Skeletal muscle satellite cell (primary cell): ENCODE measurements at regions not wholly inside any gene's neighbourhood (a gene's known extent, or its start where the extent isn't known, plus 50 kb on each side); places are given as distances from the start of the nearest gene placed in this dataset.
A peak's percentile ranks its signal among the peaks of the same experiment; 100 is the strongest.

Experiments
- H3K27me3 ChIP-seq: 2 replicates; pipeline ENCODE4 v1.7.0; 2013; ENCODE audit warnings: low read length; ENCODE audit not compliant: control insufficient read depth, insufficient read depth
- H3K36me3 ChIP-seq: 2 replicates; pipeline ENCODE4 v1.7.0; 2013; ENCODE audit warnings: mild to moderate bottlenecking, control low read depth, low read length; ENCODE audit not compliant: insufficient read depth
- H3K4me1 ChIP-seq: 2 replicates; pipeline ENCODE4 v1.7.0; 2013; ENCODE audit warnings: low read length; ENCODE audit not compliant: control insufficient read depth, insufficient read depth
- H3K4me2 ChIP-seq: 2 replicates; pipeline ENCODE4 v1.7.0; 2013; ENCODE audit warnings: mild to moderate bottlenecking, low read length
- H3K4me3 ChIP-seq: 2 replicates; pipeline ENCODE4 v1.7.0; 2013; ENCODE audit warnings: low read length
- H3K9ac ChIP-seq: 2 replicates; pipeline ENCODE4 v1.7.0; 2013; ENCODE audit warnings: mild to moderate bottlenecking, low read depth, low read length, moderate library complexity
- H3K9me3 ChIP-seq: replicated peaks from 2 replicates; pipeline ENCODE4 v1.7.0; 2013; ENCODE audit warnings: mild to moderate bottlenecking, control low read depth, low read length

DNA sequence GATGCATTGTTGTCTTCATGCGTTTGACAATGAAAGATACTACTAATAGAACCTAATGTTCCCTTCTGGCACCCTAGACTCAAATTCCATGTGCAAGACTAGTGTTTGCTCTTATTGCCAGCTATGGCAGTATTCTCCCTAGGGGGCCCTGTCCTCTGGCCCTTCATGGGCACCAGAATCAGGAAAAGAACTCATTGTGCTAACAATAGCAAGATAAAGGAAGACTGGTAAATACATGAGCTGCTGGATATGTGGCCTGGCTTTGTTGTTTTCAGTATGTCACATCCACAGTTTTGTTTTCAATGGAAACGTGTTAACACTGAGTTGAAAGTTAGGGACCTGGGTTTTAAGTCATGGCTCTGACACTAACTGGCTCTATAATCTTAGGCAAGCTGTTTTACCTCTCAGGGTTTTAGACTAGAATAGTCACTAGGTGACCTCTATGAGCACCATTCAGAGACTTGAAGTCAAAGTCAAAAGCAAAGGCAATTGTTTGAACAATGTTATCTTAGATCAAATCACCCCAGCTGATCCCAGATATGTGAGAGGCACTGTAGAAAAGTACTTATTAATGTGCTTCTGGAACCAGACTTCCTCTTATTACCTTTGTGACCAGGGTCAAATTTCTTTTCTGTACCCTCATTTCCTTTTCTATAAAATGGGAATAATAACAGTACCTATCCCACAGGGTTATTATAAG, 253.7 kb upstream of the DIAPH2 start:
- Histone ChIP-seq H3K4me1 (peaks cover 35% of the 10 kb centered on the region), H3K9me3 (no peaks in the 10 kb centered on the region), H3K27me3 (no peaks in the 10 kb centered on the region), H3K4me2 (no peak overlapping the region), H3K4me3 (no peak overlapping the region), H3K9ac (no peak overlapping the region), H3K36me3 (no peaks in the 10 kb centered on the region)

DNA sequence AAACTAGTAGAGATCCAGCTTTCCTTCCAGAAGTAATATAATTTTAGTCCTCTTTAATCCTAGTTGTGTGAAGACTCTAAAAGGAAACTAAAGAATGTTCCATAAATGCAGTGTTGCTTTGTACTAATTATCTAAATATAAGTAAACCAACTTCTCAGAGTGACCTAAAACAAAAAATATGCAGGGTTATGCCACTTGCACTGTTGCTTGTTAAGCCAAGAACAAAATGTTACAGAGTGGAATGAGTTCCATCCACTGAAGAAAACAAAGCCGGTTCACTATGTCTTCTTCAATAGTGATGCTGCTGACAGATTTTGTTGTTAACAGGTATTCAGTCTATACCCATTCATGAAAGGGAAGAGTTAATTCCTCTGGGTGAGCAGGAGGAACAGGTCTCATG, 252.0 kb upstream of the DIAPH2 start:
- Histone ChIP-seq H3K9me3 (no peaks in the 10 kb centered on the region), H3K9ac (peak overlapping the region; percentile 15), H3K27me3 (no peaks in the 10 kb centered on the region), H3K4me2 (no peak overlapping the region), H3K4me3 (no peak overlapping the region), H3K4me1 (peaks cover 46% of the 10 kb centered on the region), H3K36me3 (no peaks in the 10 kb centered on the region)

DNA sequence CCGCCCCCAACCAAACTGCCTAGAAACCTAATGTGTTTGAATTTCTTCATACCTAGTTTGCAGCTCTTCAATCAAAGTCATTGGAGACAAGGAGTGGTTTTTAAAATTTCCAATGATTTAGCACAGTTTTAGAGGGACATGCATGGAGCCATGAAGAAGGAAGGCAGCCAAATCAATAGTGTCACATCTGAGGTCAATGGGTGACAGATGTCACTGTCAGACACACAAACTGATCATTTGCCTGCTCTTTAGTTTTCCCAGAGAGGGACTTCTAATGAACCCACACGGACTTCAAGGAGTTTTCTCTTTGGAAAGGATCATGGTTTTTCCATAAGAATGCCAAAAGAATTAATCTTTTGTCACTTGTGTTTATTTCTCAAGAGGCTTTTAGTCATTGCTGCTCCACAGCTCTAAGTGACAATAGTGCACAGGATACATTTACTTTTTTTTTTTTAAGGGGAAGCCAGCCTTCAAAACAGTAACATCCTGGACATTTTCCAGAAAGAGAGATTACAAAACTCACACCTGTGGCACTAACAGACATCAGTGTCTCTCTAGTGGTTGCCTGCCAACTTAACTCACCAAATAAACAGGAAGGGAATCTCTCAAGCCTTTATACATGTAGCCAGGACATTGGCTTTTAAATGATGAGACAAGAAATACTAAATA, 251.1 kb upstream of the DIAPH2 start:
- H3K9me3 ChIP-seq, result no peaks in the 10 kb centered on the region
- H3K4me1 ChIP-seq, result peaks cover 46% of the 10 kb centered on the region
- no peak overlapping the region for H3K4me2 ChIP-seq
- H3K9ac ChIP-seq, result peak overlapping the region; percentile 15
- no peak overlapping the region for H3K4me3 ChIP-seq
- H3K27me3 ChIP-seq, result no peaks in the 10 kb centered on the region
- H3K36me3 ChIP-seq, result no peaks in the 10 kb centered on the region

DNA sequence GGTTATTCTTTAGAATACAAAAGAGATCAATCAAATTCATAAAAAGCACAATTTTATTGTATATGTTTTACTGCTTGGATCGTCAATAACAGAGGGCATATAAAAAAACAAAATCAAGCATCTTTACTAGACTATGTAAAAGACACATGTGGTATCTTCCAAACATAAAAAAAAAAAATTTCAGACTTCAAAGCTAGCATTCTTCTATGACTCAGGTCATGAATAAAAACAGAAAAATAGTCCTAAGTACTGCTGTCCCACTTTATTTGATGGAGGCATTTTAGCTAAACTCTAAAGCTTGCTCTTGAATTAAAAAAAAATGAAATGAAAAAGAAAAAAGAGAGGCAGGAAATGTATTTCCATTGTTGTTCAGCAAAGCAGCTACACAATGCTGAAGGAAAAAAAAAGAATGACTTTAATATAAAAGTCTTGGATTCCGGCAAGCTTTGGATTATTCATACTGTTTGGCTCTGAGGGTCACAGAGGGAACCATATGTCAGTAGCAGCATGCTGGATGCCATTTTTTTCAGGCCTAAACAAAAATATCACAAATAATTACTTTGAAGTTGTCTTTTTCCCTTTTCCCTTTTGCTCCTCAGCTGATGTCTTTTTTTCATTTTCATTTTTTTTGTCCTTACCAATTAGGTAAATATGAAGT, 249.1 kb upstream of the DIAPH2 start:
- Histone ChIP-seq H3K4me1 (peaks cover 50% of the 10 kb centered on the region), H3K36me3 (no peaks in the 10 kb centered on the region), H3K4me3 (no peak overlapping the region), H3K27me3 (no peaks in the 10 kb centered on the region), H3K9ac (peak overlapping the region; percentile 69), H3K9me3 (no peaks in the 10 kb centered on the region), H3K4me2 (peak overlapping the region; percentile 13)

DNA sequence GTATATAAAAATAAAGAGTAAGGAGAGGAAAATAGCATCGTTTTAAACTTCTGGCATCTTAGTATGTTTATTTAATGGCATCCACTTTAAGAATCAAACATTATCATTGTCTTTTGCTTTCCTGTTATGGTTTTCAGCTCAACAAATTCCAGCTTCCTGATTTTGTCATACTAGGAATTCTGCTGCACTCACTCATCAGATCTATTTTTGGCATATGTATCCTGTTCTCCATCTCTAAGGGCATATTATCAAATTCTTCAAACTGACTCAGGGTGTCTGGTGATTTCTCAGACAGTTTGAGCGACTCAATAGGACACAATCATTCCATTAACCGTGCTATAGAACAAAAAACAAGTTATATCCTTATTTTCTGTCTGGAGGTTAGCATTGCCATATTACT, 248.5 kb upstream of the DIAPH2 start:
- Histone ChIP-seq H3K27me3 (no peaks in the 10 kb centered on the region), H3K9ac (peak overlapping the region; percentile 70), H3K4me1 (peaks cover 46% of the 10 kb centered on the region), H3K36me3 (no peaks in the 10 kb centered on the region), H3K4me3 (no peak overlapping the region), H3K4me2 (peak overlapping the region; percentile 13), H3K9me3 (no peaks in the 10 kb centered on the region)

DNA sequence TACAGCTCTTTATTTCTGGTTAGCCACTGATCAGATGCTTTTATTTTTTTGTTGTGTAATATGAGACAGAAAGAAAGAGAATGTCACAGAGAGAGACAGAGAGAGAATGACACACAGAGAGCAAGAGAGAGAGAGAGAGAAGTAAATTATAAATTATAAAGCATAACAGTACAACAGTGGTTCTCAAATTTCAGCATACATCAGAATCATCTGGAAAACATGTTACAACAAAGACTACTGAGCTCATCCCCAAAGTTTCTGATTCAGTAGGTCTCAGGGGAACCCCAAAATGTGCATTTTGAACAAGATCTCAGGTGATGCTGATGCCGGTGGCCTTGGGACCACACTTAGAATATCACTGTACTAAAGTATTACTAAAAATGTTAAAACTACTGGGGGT, 245.8 kb upstream of the DIAPH2 start:
- H3K4me1 ChIP-seq, result peaks cover 27% of the 10 kb centered on the region
- no peak overlapping the region for H3K9ac ChIP-seq
- no peak overlapping the region for H3K4me2 ChIP-seq
- H3K36me3 ChIP-seq, result no peaks in the 10 kb centered on the region
- no peak overlapping the region for H3K4me3 ChIP-seq
- no peaks in the 10 kb centered on the region for H3K27me3 ChIP-seq
- no peaks in the 10 kb centered on the region for H3K9me3 ChIP-seq

DNA sequence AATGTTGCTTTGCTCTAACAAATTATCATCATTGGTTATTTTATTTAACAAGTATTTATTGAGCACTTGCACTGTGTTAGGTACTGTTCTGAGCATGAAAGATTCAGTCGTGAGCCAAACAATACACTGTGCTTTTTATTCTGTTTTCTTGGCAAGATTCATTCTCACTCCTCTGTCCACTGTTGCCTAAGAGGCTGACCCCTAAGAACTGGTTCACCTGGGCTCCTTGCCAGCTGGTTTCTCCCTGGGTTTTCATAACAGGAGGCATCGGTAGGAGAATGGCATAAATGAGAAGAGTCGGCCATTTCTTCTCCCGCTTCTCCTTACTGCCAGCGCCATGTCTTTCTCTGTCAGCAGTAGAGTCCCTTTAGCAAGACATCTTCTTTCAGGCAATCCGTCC, 243.7 kb upstream of the DIAPH2 start:
- H3K9ac ChIP-seq, result no peak overlapping the region
- peaks cover 16% of the 10 kb centered on the region for H3K4me1 ChIP-seq
- H3K4me2 ChIP-seq, result no peak overlapping the region

DNA sequence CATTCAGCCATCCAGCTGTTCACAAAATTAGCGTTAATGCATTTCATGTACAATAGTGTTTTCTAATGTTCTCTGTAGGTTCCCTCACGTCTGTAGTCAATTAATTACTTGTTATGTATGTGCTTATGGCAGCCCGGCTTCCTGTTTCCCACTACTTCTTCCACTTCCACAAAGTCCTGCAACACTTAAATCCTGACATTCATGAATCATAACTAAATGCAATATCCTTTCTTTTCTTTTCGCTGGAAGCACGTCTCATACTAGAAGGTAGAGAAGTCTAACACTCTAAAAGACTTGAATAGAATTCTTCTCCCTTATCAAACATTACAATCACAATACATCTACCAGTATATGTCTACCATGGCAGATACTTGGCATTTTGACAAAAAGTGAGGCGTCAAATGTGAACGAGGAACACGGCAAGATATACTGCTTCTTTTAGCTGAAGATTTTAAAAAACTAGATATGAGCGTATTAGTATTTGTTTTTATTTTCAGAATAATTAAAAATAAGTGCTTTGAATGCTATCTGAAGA, 239.0 kb upstream of the DIAPH2 start:
- Histone ChIP-seq H3K4me1 (no peaks in the 10 kb centered on the region), H3K36me3 (no peaks in the 10 kb centered on the region), H3K27me3 (no peaks in the 10 kb centered on the region), H3K4me2 (no peak overlapping the region), H3K9ac (no peak overlapping the region), H3K4me3 (no peak overlapping the region), H3K9me3 (no peaks in the 10 kb centered on the region)

More for the DNA sequence above, 243.7 kb upstream of the DIAPH2 start:
- H3K4me3 ChIP-seq, result no peak overlapping the region
- no peaks in the 10 kb centered on the region for H3K9me3 ChIP-seq
- no peaks in the 10 kb centered on the region for H3K36me3 ChIP-seq
- H3K27me3 ChIP-seq, result no peaks in the 10 kb centered on the region

DNA sequence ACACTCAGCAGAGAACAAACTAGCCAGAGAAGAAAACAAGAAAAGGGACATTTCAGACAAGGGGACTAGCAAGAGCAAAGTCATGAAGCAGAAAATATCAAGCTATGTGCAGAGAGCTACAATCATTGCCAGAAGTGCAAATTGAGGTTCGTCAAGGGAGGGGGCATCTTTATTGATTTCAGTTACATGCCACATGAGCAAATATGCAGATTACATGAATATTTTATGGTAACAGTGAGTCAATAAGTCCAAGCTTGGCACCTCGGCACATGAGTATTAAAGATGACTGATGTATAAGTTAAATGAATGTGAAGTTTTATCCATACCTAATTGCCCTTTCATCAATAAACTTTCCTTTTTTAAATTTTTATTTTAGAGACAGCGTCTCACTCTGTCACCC, 238.1 kb upstream of the DIAPH2 start:
- H3K4me1 ChIP-seq, result no peaks in the 10 kb centered on the region
- no peaks in the 10 kb centered on the region for H3K9me3 ChIP-seq
- H3K9ac ChIP-seq, result no peak overlapping the region
- no peaks in the 10 kb centered on the region for H3K36me3 ChIP-seq
- H3K4me2 ChIP-seq, result no peak overlapping the region
- no peaks in the 10 kb centered on the region for H3K27me3 ChIP-seq
- H3K4me3 ChIP-seq, result no peak overlapping the region

DNA sequence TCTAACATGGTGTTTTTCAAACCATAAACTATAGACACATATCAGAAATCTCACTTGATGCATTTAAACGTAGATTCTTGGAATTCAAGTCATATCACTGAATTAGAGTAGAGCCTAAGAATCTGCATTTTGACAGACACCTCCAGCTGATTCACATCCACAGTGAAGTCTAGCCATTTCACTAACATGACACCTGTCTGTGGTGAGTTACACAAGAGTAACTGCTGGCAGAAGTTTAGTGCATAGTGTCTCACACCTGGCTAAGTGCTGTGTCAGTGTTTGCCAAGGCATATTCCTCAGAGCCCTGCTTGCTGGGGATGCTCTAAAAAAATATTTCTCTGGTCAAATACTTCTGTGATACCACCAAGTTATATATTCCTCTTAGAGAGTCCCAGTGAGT, 237.5 kb upstream of the DIAPH2 start:
- H3K9me3 ChIP-seq, result no peaks in the 10 kb centered on the region
- no peak overlapping the region for H3K4me3 ChIP-seq
- no peak overlapping the region for H3K9ac ChIP-seq
- no peaks in the 10 kb centered on the region for H3K27me3 ChIP-seq
- H3K36me3 ChIP-seq, result no peaks in the 10 kb centered on the region
- no peak overlapping the region for H3K4me2 ChIP-seq
- H3K4me1 ChIP-seq, result no peaks in the 10 kb centered on the region

DNA sequence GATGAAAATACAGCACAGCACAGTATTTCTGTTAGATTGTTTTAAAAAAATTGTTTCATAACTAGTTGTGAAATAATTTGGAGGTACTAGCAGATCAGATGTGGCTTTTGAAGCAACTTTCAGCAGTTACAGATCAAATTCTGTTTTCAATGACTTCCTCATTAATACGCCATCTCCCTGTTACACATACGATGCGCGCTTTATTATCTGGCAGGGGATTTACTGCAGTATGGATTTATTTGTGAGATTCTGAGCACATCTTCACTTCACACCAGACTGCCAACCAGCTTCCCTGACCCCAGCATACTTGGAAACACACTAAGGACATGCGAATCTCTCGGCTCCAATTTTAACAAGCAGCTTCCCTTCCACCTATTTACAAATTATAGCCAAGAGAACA, 235.5 kb upstream of the DIAPH2 start:
- Histone ChIP-seq H3K4me3 (no peak overlapping the region), H3K9ac (no peak overlapping the region), H3K9me3 (no peaks in the 10 kb centered on the region), H3K27me3 (no peaks in the 10 kb centered on the region), H3K4me2 (no peak overlapping the region), H3K36me3 (no peaks in the 10 kb centered on the region), H3K4me1 (no peaks in the 10 kb centered on the region)
